Brain microvascular endothelial cell (primary cell): ENCODE measurements at regions not wholly inside any gene's neighbourhood (a gene's known extent, or its start where the extent isn't known, plus 50 kb on each side); places are given as distances from the start of the nearest gene placed in this dataset.

Experiments
- DNase-seq: peaks from one replicate; pipeline ENCODE4 v3.0.0-alpha.2; 2020
- H3K27ac ChIP-seq: fragments of 250-450 bp; sonication (Bioruptor Pico); 2 replicates; pipeline ENCODE4 v1.5.1; 2020; ENCODE audit warnings: mild to moderate bottlenecking, moderate library complexity
- H3K27me3 ChIP-seq: fragments of 250-450 bp; sonication (Bioruptor Pico); replicated peaks from 2 replicates; pipeline ENCODE4 v1.5.1; 2020; ENCODE audit warnings: mild to moderate bottlenecking
- H3K36me3 ChIP-seq: fragments of 250-450 bp; sonication (Bioruptor Pico); replicated peaks from 2 replicates; pipeline ENCODE4 v1.5.1; 2020; ENCODE audit warnings: mild to moderate bottlenecking
- H3K4me3 ChIP-seq: 2 replicates; pipeline ENCODE4 v1.5.1; 2011; ENCODE audit warnings: low read depth, mild to moderate bottlenecking, control low read depth, low read length, moderate library complexity
- CTCF ChIP-seq: IDR thresholded peaks from 2 replicates; pipeline ENCODE4 v1.5.1; 2011; ENCODE audit warnings: low read depth, mild to moderate bottlenecking, moderate library complexity, low read length, control low read depth, inconsistent platforms; ENCODE audit errors: missing control alignments
- in situ Hi-C: cut with HindIII; loops from 2 replicates; pipeline ENCODE4 v1.10.0; 2017; ENCODE audit warnings: low sequenced_read_pairs, low pct_ligation_motif_present

DNA sequence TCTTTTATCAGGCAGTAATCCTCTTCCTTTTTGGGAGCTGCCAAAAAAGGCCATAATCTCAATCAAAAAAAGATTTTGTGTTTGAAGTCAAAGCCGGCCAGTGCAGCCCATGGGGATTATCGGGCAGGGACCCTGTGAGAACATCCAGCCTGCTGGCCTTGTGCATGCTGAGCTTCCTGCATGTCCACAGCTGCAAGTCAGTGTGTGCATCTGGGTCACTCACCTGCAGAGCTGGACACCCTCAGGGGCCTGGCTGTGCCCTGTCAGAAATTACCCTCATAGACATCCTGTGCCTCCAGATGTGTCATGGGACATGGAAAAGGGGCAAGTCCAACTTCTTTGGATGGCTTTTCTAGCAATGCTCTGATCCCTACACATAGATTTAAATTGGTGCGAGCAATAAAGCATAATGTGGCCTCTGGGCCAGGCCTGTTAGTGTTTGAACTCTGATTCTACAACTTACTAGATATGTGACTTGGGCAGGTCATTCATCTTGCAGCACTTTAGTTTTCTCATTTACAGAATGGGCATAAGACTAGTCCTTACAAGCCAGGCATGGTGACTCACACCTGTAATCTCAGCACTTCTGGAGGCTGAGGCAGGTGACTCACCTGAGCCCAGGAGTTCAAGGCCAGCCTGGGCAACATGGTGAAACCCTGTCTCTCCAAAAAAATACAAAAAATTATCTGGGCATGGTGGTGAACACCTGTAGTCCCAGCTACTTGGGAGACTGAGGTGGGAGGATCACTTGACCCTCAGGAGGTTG is 81.6 kb upstream of the LARGE1 start:
- DNase-seq: no peak
- Histone ChIP-seq H3K4me3 (no peak overlapping the region), H3K36me3 (no peaks in the 10 kb centered on the region), H3K27me3 (no peaks in the 10 kb centered on the region), H3K27ac (no peak overlapping the region)
- in situ Hi-C loops: no loop called here
- no peak for TF ChIP-seq CTCF

DNA sequence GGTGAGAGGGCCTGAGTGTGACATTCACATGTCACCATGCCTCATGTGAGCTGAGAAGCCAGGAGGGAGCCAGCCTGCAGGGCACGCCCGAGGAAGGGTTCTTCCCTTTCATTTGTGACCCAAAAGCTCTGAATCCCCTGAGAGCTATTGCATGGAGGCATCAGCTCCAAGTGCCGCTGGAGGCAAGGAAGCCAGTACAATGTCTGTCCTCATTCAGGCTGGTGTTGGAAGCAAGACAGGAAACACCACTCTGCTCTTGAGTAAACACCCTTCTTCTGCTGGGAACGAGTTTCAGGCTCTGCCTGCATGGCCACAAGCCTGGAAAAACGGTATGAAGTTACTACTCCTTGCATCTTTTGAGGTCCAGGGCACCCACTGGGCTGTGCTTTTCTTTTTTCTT is 83.8 kb upstream of the LARGE1 start:
- H3K36me3 ChIP-seq: no peaks in the 10 kb centered on the region
- no peak for DNase-seq
- TF ChIP-seq CTCF: no peak
- H3K27ac ChIP-seq: no peak overlapping the region
- in situ Hi-C loops: no loop called here
- H3K27me3 ChIP-seq: no peaks in the 10 kb centered on the region
- no peak overlapping the region for H3K4me3 ChIP-seq

- no peak for DNase-seq
- H3K27ac ChIP-seq: no peak overlapping the region
- no peaks in the 10 kb centered on the region for H3K36me3 ChIP-seq
- TF ChIP-seq CTCF: no peak
- no peak overlapping the region for H3K4me3 ChIP-seq
- in situ Hi-C loops: no loop called here
- no peaks in the 10 kb centered on the region for H3K27me3 ChIP-seq
These were observed 90.0 kb upstream of the LARGE1 start for GRCh38 chr22:34010259-34010658.

DNA sequence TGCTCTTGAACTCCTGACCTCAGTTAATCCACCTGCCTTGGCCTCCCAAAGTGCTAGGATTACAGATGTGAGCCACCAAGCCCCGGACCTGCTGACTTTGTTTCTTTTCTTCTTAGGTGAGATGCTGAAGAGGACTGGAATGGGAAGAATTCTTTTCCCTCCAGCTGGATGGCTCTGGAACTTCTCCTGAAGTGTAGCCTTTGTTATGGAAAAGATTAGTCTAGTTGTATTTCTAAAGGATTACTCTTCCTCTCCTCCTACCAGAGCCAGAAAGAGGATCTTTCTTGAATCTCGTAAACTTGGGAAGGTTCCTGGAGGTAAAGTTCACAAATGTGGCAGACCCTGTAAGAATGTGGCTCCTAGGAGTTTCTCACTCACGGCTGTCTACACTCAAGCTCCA is 95.4 kb upstream of the LARGE1 start:
- Histone ChIP-seq H3K27me3 (no peaks in the 10 kb centered on the region), H3K27ac (no peak overlapping the region), H3K36me3 (no peaks in the 10 kb centered on the region), H3K4me3 (no peak overlapping the region)
- no peak for TF ChIP-seq CTCF
- no peak for DNase-seq
- in situ Hi-C loops: no loop called here

DNA sequence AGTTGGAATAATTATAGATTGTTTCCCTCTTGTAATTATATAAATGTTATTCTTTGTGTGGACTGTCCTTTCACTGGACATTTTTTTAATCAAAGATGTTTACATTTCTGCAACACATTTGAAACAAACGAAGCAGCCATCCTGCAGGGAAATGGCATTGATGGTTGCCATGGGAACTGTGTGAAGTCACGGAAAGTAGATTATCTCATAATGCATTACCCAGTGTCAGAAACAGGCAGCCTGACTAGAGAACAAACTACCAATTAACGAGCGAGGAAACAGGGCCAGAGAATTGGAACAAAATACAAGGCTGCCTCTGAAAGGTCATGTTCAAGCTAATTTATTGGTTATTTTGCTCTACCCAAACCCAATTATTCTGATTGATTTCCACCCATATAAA is 96.9 kb upstream of the LARGE1 start:
- Histone ChIP-seq H3K36me3 (no peaks in the 10 kb centered on the region), H3K27ac (no peak overlapping the region), H3K27me3 (no peaks in the 10 kb centered on the region), H3K4me3 (no peak overlapping the region)
- TF ChIP-seq CTCF: no peak
- in situ Hi-C loops: no loop called here
- DNase-seq: no peak
